H9 (cell line): ENCODE measurements at regions not wholly inside any gene's neighbourhood (a gene's known extent, or its start where the extent isn't known, plus 50 kb on each side); places are given as distances from the start of the nearest gene placed in this dataset.

Source experiments
- DNase-seq: peaks from one replicate; pipeline ENCODE4 v3.0.0-alpha.2; 2017
- H2AFZ ChIP-seq: one replicate; pipeline ENCODE4 v1.6.1; 2013; ENCODE audit warnings: mild to moderate bottlenecking, low read length, control low read depth, moderate library complexity
- H2AK5ac ChIP-seq: 2 replicates; pipeline ENCODE4 v1.6.1; 2013; ENCODE audit warnings: low read length, control low read depth, mixed read lengths; ENCODE audit not compliant: insufficient read length
- H2BK120ac ChIP-seq: one replicate; pipeline ENCODE4 v1.6.1; 2013; ENCODE audit warnings: low read depth, mild to moderate bottlenecking, low read length, control low read depth, inconsistent platforms; ENCODE audit not compliant: poor library complexity, severe bottlenecking
- H2BK12ac ChIP-seq: 2 replicates; pipeline ENCODE4 v1.6.1; 2013; ENCODE audit warnings: low read length, control low read depth, mixed read lengths, low read depth; ENCODE audit not compliant: insufficient read length
- H2BK15ac ChIP-seq: 2 replicates; pipeline ENCODE4 v1.6.1; 2013; ENCODE audit warnings: low read depth, low read length, control low read depth
- H2BK20ac ChIP-seq: one replicate; pipeline ENCODE4 v1.6.1; 2013; ENCODE audit warnings: low read depth, mild to moderate bottlenecking, low read length, control low read depth, inconsistent platforms; ENCODE audit not compliant: poor library complexity, severe bottlenecking
- H2BK5ac ChIP-seq: 2 replicates; pipeline ENCODE4 v1.6.1; 2013; ENCODE audit warnings: low read length, control low read depth, mixed read lengths; ENCODE audit not compliant: insufficient read length
- H3K14ac ChIP-seq: 2 replicates; pipeline ENCODE4 v1.6.1; 2013; ENCODE audit warnings: low read length, control low read depth; ENCODE audit not compliant: insufficient read depth
- H3K18ac ChIP-seq: 2 replicates; pipeline ENCODE4 v1.6.1; 2013; ENCODE audit warnings: low read depth, mild to moderate bottlenecking, mixed read lengths, low read length, control low read depth; ENCODE audit not compliant: insufficient read length
- H3K23ac ChIP-seq: 2 replicates; pipeline ENCODE4 v1.6.1; 2013; ENCODE audit warnings: low read length, control low read depth, mixed read lengths, low read depth; ENCODE audit not compliant: insufficient read length
- H3K23me2 ChIP-seq: 2 replicates; pipeline ENCODE4 v1.6.1; 2013; ENCODE audit warnings: low read depth, mild to moderate bottlenecking, mixed read lengths, low read length, control low read depth; ENCODE audit not compliant: insufficient read length, poor library complexity, severe bottlenecking
- H3K27ac ChIP-seq: 2 replicates; pipeline ENCODE4 v1.5.1; 2013; ENCODE audit warnings: low read length, control low read depth, mixed read lengths, low read depth; ENCODE audit not compliant: insufficient read length
- H3K27me3 ChIP-seq: 2 replicates; pipeline ENCODE4 v1.6.1; 2013; ENCODE audit warnings: low read length, control low read depth, inconsistent platforms; ENCODE audit not compliant: insufficient read depth
- H3K4ac ChIP-seq: 2 replicates; pipeline ENCODE4 v1.6.1; 2013; ENCODE audit warnings: low read depth, mild to moderate bottlenecking, control low read depth, inconsistent platforms, low read length, moderate library complexity
- H3K4me1 ChIP-seq: 2 replicates; pipeline ENCODE4 v1.6.1; 2013; ENCODE audit warnings: low read length, control low read depth, inconsistent platforms; ENCODE audit not compliant: insufficient read depth
- H3K4me2 ChIP-seq: 2 replicates; pipeline ENCODE4 v1.6.1; 2013; ENCODE audit warnings: low read length, control low read depth, mixed read lengths; ENCODE audit not compliant: insufficient read length, insufficient read depth
- H3K56ac ChIP-seq: 2 replicates; pipeline ENCODE4 v1.6.1; 2013; ENCODE audit warnings: low read depth, mild to moderate bottlenecking, mixed read lengths, low read length, control low read depth; ENCODE audit not compliant: insufficient read length
- H3K79me1 ChIP-seq: 2 replicates; pipeline ENCODE4 v1.6.1; 2013; ENCODE audit warnings: low read depth, mild to moderate bottlenecking, moderate library complexity, low read length, control low read depth, inconsistent platforms; ENCODE audit not compliant: insufficient read depth, poor library complexity, severe bottlenecking
- H3K79me2 ChIP-seq: 2 replicates; pipeline ENCODE4 v1.6.1; 2013; ENCODE audit warnings: low read length, control low read depth, inconsistent platforms; ENCODE audit not compliant: insufficient read depth
- H3K9ac ChIP-seq: 2 replicates; pipeline ENCODE4 v1.6.1; 2013; ENCODE audit warnings: low read length, control low read depth, mixed read lengths; ENCODE audit not compliant: insufficient read length; ENCODE audit errors: extremely low read depth
- H3K9me3 ChIP-seq: one replicate; pipeline ENCODE4 v1.6.1; 2013; ENCODE audit warnings: low read depth, low read length, inconsistent platforms; ENCODE audit not compliant: control insufficient read depth
- H3T11ph ChIP-seq: one replicate; pipeline ENCODE4 v1.6.1; 2013; ENCODE audit warnings: mild to moderate bottlenecking, low read length, control low read depth, inconsistent platforms
- H4K20me1 ChIP-seq: one replicate; pipeline ENCODE4 v1.6.1; 2013; ENCODE audit not compliant: control insufficient read depth, insufficient read length, insufficient read depth
- H4K5ac ChIP-seq: 2 replicates; pipeline ENCODE4 v1.6.1; 2013; ENCODE audit warnings: low read depth, mild to moderate bottlenecking, mixed read lengths, low read length, control low read depth; ENCODE audit not compliant: insufficient read length
- H4K8ac ChIP-seq: replicated peaks from 2 replicates; pipeline ENCODE4 v1.6.1; 2013; ENCODE audit warnings: low read length, control low read depth, mixed read lengths, low read depth; ENCODE audit not compliant: insufficient read length
- H4K91ac ChIP-seq: 2 replicates; pipeline ENCODE4 v1.6.1; 2013; ENCODE audit warnings: low read depth, mild to moderate bottlenecking, moderate library complexity, mixed read lengths, low read length, control low read depth; ENCODE audit not compliant: insufficient read length
- H3K27ac Mint-ChIP-seq, 3 experiments: 2 replicates in 2 of 3; 3 replicates in 1 of 3; pipeline ENCODE4 v1.8.0; 2020 to 2021; ENCODE audit warnings: mixed read lengths in 3 of 3, mild to moderate bottlenecking in 1 of 3, moderate library complexity in 1 of 3
- H3K27me3 Mint-ChIP-seq: 2 replicates; pipeline ENCODE4 v1.8.0; 2021; ENCODE audit warnings: low read depth, mild to moderate bottlenecking, moderate library complexity, mixed read lengths
- H3K36me3 Mint-ChIP-seq, 3 experiments: 2 replicates in 2 of 3; 3 replicates in 1 of 3; pipeline ENCODE4 v1.8.0; 2020 to 2021; ENCODE audit warnings: low read depth in 3 of 3, mixed read lengths in 3 of 3; ENCODE audit not compliant: insufficient read depth in 1 of 3
- H3K4me1 Mint-ChIP-seq, 2 experiments: 2 replicates each; pipeline ENCODE4 v1.8.0; 2020; ENCODE audit warnings: mixed read lengths in 2 of 2
- H3K4me3 Mint-ChIP-seq, 2 experiments: 2 replicates in 1 of 2; 3 replicates in 1 of 2; pipeline ENCODE4 v1.8.0; 2020 to 2021; ENCODE audit warnings: mild to moderate bottlenecking in 2 of 2, mixed read lengths in 2 of 2, moderate library complexity in 1 of 2
- H3K9me3 Mint-ChIP-seq, 2 experiments: 2 replicates in 1 of 2; 3 replicates in 1 of 2; pipeline ENCODE4 v1.8.0; 2020; ENCODE audit warnings: mild to moderate bottlenecking in 2 of 2, mixed read lengths in 2 of 2, moderate library complexity in 1 of 2
- CTCF ChIP-seq: fragments of 200-600 bp; sonication (generic); conservative IDR thresholded peaks from 3 replicates; pipeline ENCODE4 v1.8.0; 2021; ENCODE audit warnings: antibody characterized with exemption, mild to moderate bottlenecking
- WGBS: extraction: QIAGEN DNeasy Blood & Tissue Kit; methylation state at CpG from one replicate; pipeline ENCODE4 v1.1.7; 2013; ENCODE audit warnings: missing lambda C conversion rate, low lambda C conversion rate, mixed read lengths; ENCODE audit not compliant: insufficient read length; ENCODE audit errors: extremely low coverage; 5-methylcytosine and 5-hydroxymethylcytosine counted together

- Histone ChIP-seq H3K14ac (no peak overlapping the region; the same call in 1 of the 2 replicates), H4K8ac (no peak overlapping the region), H3K27me3 (no peaks in the 10 kb centered on the region), H3K4me2 (no peak overlapping the region), H3T11ph (no peak overlapping the region), H3K56ac (no peak overlapping the region), H4K5ac (no peak overlapping the region), H2BK120ac (no peak overlapping the region), H3K23ac (no peak overlapping the region), H2BK15ac (no peak overlapping the region), H3K23me2 (no peaks in the 10 kb centered on the region), H2AK5ac (no peak overlapping the region), H3K79me2 (no peaks in the 10 kb centered on the region), H4K91ac (no peak overlapping the region), H3K18ac (no peak overlapping the region), H3K79me1 (no peaks in the 10 kb centered on the region), H2AFZ (no peak overlapping the region), H2BK5ac (no peak overlapping the region), H2BK12ac (no peak overlapping the region), H2BK20ac (no peak overlapping the region), H3K4ac (no peak overlapping the region), H3K27ac (no peak overlapping the region), H3K9me3 (no peaks in the 10 kb centered on the region), H3K4me1 (0 out of 2 replicates have a peak, but pooled peaks cover 2% of the 10 kb centered on the region), H3K9ac (no peak overlapping the region), H4K20me1 (no peaks in the 10 kb centered on the region)
- Mint-ChIP-seq H3K27me3 (peaks cover 5% of the 10 kb centered on the region), H3K4me3 (no peak overlapping the region; a peak in 1 of 5 replicates), H3K36me3 (no peaks in the 10 kb centered on the region; a peak in 1 of 7 replicates), H3K9me3 (peaks cover 0 to 5% of the 10 kb centered on the region in 2 experiments; a peak in 1 of 5 replicates), H3K4me1 (no peaks in the 10 kb centered on the region), H3K27ac (no peak overlapping the region; a peak in 1 of 7 replicates)
- no peak for TF ChIP-seq CTCF
- DNase-seq: peak; percentile 17
- no CpG with 5 or more reads among the region's 6 CpGs for WGBS
Observed at GRCh38 chr17:31677681-31678080, 181.4 kb downstream of the COPRS start.
